ENCODE measurements at regions not wholly inside any gene's neighbourhood (a gene's known extent, or its start where the extent isn't known, plus 50 kb on each side); places are given as distances from the start of the nearest gene placed in this dataset.
A peak's percentile ranks its signal among the peaks of the same experiment; 100 is the strongest.

- Mint-ChIP-seq H3K4me1 (peaks cover 4% of the 10 kb centered on the region; the same call in 2 of the 3 replicates), H3K27me3 (ENCODE audit: insufficient read depth, low read depth, poor library complexity) (peaks cover 8% of the 10 kb centered on the region), H3K4me3 (no peak overlapping the region), H3K27ac (no peak overlapping the region), H3K9me3 (no peaks in the 10 kb centered on the region), H3K36me3 (ENCODE audit: low read depth) (no peaks in the 10 kb centered on the region)
- Histone ChIP-seq H3K27ac (ENCODE audit: low read depth) (no peak overlapping the region), H2AFZ (peak overlapping the region; percentile 38; the same call in 1 of the 2 replicates), H3K79me2 (replicated peaks; ENCODE audit: insufficient read depth) (no peaks in the 10 kb centered on the region), H3K27me3 (ENCODE audit: insufficient read depth) (peaks cover 9% of the 10 kb centered on the region), H3K36me3 (ENCODE audit: insufficient read depth) (no peaks in the 10 kb centered on the region), H3K4me1 (ENCODE audit: insufficient read depth) (peaks cover 5% of the 10 kb centered on the region; the same call in 1 of the 2 replicates), H3K9me2 (ENCODE audit: insufficient read depth) (no peaks in the 10 kb centered on the region; the same call in 1 of the 2 replicates), H3F3A (replicated peaks; ENCODE audit: low read depth) (no peaks in the 10 kb centered on the region), H3K4me3 (no peak overlapping the region), H3K4me2 (no peak overlapping the region), H4K20me1 (replicated peaks; ENCODE audit: insufficient read depth) (no peaks in the 10 kb centered on the region)
- DNase-seq (ENCODE audit: low spot score) (no peak), ATAC-seq (no peak)
- TF ChIP-seq ZNF114 (CRISPR knock-in tag; IDR thresholded peaks at IDR 0.05), result no peak
- no peak for TF ChIP-seq POLR2AphosphoS5 (IDR thresholded peaks at IDR 0.05; ENCODE audit: low read depth)
- TF ChIP-seq EZH2 (IDR thresholded peaks at IDR 0.05; ENCODE audit: low read depth, unreplicated experiment), result no peak
- no peak for TF ChIP-seq JUNB (IDR thresholded peaks at IDR 0.05; ENCODE audit: unreplicated experiment)
Measured at GRCh38 chr13:40169476-40169875, 497.0 kb downstream of the FOXO1 start.

GRCh38 chr13:40170091-40170490 lies 496.4 kb downstream of the FOXO1 start:
- H2AFZ ChIP-seq, result 0 out of 2 replicates have a peak overlapping the region, but pooled peaks have one; percentile 14
- no peaks in the 10 kb centered on the region for H4K20me1 ChIP-seq (replicated peaks; ENCODE audit: insufficient read depth)
- peaks cover 8% of the 10 kb centered on the region for H3K27me3 Mint-ChIP-seq (ENCODE audit: insufficient read depth, low read depth, poor library complexity)
- H3K4me3 Mint-ChIP-seq, result no peak overlapping the region
- H3K4me1 Mint-ChIP-seq, result peaks cover 4% of the 10 kb centered on the region; the same call in 2 of the 3 replicates
- no peak overlapping the region for H3K27ac Mint-ChIP-seq
- H3F3A ChIP-seq (replicated peaks; ENCODE audit: low read depth), result no peaks in the 10 kb centered on the region
- ATAC-seq (no peak), DNase-seq (ENCODE audit: low spot score) (no peak)
- no peak overlapping the region for H3K4me3 ChIP-seq
- no peak overlapping the region for H3K4me2 ChIP-seq
- no peaks in the 10 kb centered on the region; the same call in 1 of the 2 replicates for H3K9me2 ChIP-seq (ENCODE audit: insufficient read depth)
- TF ChIP-seq STAT1 (IDR thresholded peaks at IDR 0.05; ENCODE audit: unreplicated experiment) (no peak), ZNF462 (CRISPR knock-in tag; IDR thresholded peaks at IDR 0.05) (no peak), EZH2phosphoT487 (IDR thresholded peaks at IDR 0.05; ENCODE audit: unreplicated experiment) (no peak), CREB1 (CRISPR knock-in tag; IDR thresholded peaks at IDR 0.05; ENCODE audit: low read depth) (no peak), REST (IDR thresholded peaks at IDR 0.05; ENCODE audit: unreplicated experiment) (no peak), ZNF331 (CRISPR knock-in tag; IDR thresholded peaks at IDR 0.05; ENCODE audit: low read depth) (no peak), POLR2AphosphoS5 (IDR thresholded peaks at IDR 0.05; ENCODE audit: low read depth) (no peak), CTCF (conservative IDR thresholded peaks at IDR 0.05; ENCODE audit: low read depth in 2 of 2) (no peak), JUNB (IDR thresholded peaks at IDR 0.05; ENCODE audit: unreplicated experiment) (no peak), ZNF114 (CRISPR knock-in tag; IDR thresholded peaks at IDR 0.05) (no peak)
- no peaks in the 10 kb centered on the region for H3K79me2 ChIP-seq (replicated peaks; ENCODE audit: insufficient read depth)
- H3K27me3 ChIP-seq (ENCODE audit: insufficient read depth), result peaks cover 9% of the 10 kb centered on the region
- H3K27ac ChIP-seq (ENCODE audit: low read depth), result no peak overlapping the region
- H3K4me1 ChIP-seq (ENCODE audit: insufficient read depth), result peaks cover 5% of the 10 kb centered on the region; the same call in 1 of the 2 replicates
- no peaks in the 10 kb centered on the region for H3K36me3 Mint-ChIP-seq (ENCODE audit: low read depth)
- no peaks in the 10 kb centered on the region for H3K9me3 Mint-ChIP-seq
- no peaks in the 10 kb centered on the region for H3K36me3 ChIP-seq (ENCODE audit: insufficient read depth)

Measured in GM23338 (cell line).